A549 (cell line): ENCODE measurements at regions not wholly inside any gene's neighbourhood (a gene's known extent, or its start where the extent isn't known, plus 50 kb on each side); places are given as distances from the start of the nearest gene placed in this dataset.

ENCODE experiments used
- PHF8 ChIP-seq: fragments of 200-600 bp; sonication (generic); IDR thresholded peaks from 2 replicates; pipeline ENCODE4 v1.6.1; 2016; ENCODE audit warnings: low read depth, mild to moderate bottlenecking, antibody characterized with exemption, moderate library complexity, borderline replicate concordance
- TF ChIP-seq, protein P1 (sequence below): fragments of >200 bp; sonication (Bioruptor Twin); formaldehyde crosslinking; IDR thresholded peaks from 3 replicates; pipeline ENCODE4 v1.5.1; 2016
- TF ChIP-seq, protein P2 (sequence below): fragments of 450-650 bp; IDR thresholded peaks from 2 replicates; pipeline ENCODE4 v1.6.1; 2014; ENCODE audit warnings: antibody characterized with exemption

DNA sequence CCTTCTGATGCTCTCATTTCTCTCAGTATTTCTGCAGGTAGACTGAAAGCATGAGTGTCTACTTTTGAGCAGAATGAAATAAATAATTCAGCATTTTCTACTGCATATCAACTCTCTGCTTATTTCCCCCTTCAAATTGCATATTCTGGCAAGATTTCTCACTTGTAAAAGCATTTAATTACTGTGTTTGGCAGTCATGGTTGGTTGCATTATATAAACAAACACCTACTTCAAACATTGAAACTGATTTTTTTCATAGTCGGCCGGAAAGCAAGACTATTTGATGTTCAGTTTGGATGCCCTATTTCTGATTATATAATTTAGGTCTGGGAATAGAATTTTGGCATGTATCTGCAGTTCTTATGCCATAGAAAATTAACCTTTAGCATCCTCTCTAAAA is 73.1 kb downstream of the PLEKHG1 start:
- TF ChIP-seq, protein P1, sequence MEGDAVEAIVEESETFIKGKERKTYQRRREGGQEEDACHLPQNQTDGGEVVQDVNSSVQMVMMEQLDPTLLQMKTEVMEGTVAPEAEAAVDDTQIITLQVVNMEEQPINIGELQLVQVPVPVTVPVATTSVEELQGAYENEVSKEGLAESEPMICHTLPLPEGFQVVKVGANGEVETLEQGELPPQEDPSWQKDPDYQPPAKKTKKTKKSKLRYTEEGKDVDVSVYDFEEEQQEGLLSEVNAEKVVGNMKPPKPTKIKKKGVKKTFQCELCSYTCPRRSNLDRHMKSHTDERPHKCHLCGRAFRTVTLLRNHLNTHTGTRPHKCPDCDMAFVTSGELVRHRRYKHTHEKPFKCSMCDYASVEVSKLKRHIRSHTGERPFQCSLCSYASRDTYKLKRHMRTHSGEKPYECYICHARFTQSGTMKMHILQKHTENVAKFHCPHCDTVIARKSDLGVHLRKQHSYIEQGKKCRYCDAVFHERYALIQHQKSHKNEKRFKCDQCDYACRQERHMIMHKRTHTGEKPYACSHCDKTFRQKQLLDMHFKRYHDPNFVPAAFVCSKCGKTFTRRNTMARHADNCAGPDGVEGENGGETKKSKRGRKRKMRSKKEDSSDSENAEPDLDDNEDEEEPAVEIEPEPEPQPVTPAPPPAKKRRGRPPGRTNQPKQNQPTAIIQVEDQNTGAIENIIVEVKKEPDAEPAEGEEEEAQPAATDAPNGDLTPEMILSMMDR: no peak
- no peak for TF ChIP-seq PHF8
- TF ChIP-seq, protein P2, sequence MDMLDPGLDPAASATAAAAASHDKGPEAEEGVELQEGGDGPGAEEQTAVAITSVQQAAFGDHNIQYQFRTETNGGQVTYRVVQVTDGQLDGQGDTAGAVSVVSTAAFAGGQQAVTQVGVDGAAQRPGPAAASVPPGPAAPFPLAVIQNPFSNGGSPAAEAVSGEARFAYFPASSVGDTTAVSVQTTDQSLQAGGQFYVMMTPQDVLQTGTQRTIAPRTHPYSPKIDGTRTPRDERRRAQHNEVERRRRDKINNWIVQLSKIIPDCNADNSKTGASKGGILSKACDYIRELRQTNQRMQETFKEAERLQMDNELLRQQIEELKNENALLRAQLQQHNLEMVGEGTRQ: no peak
